ENCODE measurements at regions not wholly inside any gene's neighbourhood (a gene's known extent, or its start where the extent isn't known, plus 50 kb on each side); places are given as distances from the start of the nearest gene placed in this dataset.

DNA sequence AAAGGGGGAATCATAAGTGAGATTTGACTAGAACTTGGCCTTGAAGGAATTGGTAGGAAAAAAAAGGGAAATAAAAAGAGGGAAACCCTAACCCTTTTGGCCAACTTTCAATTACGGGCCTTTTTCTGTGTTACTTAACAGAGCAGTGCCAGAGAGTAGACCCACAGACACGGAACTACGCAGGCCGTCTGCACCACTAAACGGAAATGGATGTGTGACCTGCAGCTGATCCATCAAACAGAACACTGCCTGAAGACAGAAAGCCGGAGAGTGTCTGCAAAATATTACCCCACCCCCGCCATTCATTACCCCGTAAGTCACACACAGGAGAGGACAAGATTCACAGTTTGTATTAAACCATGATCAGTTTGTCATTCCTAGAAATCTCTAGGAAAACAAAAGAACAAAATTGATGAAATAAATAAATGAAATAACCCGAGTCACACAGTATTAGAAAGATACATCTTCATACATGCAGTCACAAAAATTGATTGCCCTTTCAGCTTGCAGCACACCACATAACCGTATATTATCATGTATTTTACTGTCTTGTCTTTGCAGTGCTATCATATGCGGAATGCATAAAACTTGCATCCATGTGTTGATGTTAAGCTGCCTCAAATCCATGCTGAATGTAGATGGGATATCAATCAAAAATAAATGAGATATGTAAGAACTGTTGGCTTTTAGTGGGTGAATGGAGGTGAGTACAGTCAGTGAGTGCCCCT is 424.7 kb downstream of the IRS2 start:
- no peak for DNase-seq

DNA sequence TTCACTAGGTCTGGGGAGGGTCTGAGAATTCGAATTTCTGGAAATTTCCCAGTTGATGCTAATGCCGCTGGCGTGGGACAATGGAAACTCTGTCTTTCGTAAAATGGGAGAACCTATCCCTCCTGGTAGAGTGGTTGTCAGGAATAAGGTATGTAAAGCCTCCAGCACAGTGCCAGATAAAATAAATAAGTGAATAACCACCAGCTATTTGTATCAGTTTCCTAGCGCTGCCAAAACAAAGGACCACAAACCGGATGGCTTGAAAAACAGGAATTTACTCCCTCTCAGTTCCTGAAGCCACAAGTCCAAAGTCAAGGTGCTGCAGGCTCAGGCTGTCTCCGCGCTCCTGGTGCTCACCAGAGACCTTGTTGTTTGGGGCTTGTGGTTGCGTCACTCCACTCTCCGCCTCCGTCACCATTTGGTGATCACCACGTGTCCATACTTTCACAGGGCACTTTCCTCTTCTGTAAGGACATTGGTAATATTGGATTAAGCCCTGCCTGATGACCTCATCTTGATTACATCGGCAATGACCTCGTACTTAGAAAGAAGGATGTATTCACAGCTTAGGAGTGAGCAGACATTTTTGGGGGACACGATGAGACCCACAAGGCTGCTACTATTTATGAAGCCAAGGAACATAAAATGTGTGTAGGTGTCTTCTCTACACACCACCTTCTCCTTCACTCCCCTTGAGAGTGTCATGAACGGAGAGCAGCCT is 428.5 kb downstream of the IRS2 start:
- no peak for DNase-seq

DNA sequence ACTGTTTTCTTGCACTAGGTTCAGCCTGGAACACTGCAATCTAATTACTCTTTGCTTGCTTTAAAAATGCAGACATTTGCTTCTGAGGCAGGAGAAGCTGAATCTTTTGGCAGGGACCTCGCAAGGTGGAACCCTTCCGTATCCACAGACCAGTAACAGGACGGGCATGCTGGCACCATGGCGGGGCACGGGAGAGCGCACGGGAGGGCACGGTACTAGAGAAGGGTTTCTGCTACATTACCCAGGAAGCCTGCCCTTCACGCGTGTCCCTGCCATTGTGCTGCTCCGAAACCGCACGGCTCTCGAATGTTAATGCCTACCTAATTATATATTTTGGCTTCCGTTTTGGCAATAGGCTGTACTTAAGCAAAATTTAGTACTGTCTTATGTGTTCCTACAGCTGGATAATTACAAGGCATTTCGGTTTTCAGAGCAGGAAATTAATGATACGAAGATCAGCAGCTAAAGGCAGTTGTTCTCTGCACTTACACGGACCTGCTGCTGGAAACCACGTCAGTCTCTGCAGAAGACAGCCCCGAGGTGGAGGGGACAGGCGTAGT is 430.4 kb downstream of the IRS2 start:
- DNase-seq, result no peak

DNA sequence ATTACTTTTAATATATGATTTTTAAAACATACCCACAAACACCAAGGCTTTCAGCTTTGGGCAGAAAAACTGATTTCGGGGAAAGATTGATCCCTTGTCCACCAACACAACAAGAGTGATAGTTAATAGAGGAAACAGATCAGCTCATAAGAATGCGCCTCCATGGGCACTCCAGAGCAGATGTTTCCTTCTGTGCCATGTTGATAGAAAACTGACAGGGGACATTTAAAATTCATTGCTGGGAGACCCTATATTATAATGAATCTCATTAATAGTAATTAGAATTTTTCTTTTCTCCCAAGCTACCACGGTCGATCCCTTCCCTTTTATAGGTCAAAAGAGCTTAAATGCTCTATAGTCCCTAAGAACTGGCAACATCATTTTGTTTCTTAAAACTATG is 431.2 kb downstream of the IRS2 start:
- no peak for DNase-seq

DNA sequence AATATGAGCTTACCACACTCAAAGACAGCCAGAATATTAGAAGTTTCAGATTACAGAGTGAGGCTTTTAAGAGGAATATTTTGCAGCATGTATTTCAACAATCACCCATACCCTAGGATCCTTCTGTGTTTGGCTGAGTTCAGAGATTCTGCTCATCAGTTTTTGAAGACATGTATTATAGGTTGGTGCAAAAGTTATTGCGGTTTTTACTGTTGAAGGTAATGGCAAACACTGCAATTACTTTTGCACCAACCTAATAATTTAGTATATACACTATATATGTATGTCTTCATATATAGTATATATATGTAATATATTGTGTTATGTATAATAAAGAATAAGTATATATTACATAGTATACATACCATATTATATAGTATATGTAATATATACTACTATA is 435.1 kb downstream of the IRS2 start:
- DNase-seq, result no peak

DNA sequence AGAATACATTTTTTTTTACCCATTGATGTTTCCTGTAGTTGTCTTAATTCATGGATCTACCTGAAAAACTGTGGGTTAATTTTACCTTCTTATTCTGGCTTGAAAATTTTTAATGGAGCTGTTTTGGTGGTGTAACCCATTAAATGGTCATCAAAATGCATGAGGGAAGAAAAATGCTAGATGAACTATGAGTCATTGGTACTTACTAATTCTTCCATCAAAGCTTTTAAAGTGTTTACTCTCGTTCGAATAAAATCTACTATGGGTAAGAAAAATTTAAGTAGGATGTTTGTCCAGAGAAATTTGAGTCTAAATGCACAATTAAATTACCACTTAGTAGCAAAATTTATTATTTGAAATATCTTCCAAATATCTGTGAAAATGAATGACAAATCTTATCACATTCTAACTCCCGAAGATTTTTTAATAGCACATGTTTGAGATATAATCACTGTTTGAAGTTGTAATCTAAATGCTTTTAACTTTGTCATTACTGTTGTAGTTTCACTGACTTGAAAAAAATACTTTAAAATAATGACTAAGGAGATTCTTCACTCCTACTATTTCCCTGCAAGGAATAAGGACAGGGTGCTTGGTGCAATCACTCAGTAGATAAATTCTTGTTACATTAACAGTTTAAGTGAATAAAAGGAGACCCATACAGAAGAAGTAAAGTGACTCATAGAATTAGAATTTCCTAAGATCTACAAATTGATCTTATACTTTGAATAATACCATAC is 437.7 kb downstream of the IRS2 start:
- peak; percentile 78 for DNase-seq

DNA sequence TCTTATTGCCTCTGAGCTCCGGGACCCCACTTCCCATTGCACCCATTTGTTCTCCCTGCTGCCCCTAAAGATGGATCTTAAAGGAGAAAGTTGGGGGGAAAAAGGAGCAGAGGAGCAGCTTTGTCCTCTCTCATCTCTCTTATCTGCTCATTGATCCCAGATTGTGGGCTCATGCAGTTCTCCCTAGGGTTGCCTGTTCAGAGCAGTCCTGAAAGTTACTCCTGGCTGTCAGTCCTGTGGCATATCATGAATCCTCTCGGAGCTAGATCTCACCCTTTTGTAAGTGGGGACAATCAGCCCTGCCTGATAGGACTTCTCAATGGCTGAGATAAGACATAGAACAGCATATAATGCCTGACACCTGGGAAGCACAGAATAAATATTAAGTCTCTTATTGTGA is 440.3 kb downstream of the IRS2 start:
- DNase-seq, result no peak

DNA sequence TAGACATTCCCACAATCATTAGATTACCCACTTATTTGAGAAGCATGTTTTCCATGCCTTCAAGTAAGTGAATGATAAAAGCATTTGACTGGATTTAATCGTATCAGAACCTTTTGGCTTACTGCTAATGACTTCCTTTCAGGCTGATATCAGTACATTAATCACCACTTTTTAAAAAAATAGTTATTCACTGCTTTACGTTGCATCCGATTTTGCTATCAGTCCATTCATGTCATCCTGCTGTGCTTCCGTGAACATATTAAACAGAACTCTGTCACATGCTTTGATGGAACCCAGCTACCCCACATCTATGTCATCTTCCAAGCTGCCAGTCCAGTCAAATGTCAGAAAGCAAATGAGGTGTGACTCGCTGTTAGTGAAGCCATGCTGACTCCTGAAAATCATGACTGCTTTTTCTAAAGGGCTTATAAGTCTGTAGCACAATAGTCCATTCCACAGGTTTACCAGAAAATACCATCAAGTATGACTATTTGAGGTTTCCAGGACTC is 440.9 kb downstream of the IRS2 start:
- DNase-seq, result peak; percentile 68

DNA sequence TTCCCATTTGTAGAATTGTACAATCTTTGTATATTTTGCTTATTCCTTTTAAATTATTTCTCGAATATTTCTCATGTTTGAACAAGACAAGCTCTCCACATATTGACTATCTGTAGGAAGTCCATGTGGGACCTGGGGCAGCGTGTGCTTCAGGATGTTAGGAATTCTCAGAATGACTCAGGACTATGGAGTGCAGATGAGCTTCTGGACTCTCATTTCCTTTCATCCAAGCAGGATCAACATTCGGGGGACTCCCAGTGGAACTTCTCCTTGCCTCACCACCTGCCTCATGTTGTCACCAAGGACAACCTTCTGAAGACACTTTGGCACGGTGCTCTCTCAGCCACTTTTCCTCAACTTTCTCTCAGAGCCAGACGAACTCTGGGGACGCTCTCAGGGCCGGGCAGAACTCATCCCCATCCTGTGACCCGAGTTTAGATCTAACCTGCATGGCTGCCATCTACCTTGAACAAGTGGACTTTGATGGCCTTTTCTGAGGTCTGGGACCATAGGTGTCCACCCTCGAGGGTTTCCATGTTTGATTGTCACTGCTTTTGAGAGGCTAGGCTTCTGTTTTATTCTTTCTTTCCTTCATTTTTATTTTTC is 441.7 kb downstream of the IRS2 start:
- DNase-seq, result peak; percentile 86

DNA sequence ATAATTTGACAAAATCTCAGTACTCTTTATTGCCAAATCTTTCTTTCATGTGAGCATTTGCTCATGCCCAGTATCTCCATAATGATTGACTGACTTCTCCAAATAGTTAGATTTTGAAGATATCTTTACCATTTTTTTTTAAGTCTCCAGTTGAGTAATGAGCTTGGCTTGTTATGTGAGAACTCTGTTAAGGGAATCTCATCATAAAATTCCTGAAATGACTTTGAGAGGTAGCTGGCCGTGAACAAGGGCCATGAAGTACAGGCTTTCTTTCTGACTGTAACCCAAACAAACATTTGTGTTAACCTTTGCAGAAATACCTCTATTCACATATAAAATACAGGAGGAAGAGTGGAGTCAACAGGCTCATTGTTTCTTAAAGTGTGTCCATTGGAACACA is 449.7 kb downstream of the IRS2 start:
- peak; percentile 88 for DNase-seq

DNA sequence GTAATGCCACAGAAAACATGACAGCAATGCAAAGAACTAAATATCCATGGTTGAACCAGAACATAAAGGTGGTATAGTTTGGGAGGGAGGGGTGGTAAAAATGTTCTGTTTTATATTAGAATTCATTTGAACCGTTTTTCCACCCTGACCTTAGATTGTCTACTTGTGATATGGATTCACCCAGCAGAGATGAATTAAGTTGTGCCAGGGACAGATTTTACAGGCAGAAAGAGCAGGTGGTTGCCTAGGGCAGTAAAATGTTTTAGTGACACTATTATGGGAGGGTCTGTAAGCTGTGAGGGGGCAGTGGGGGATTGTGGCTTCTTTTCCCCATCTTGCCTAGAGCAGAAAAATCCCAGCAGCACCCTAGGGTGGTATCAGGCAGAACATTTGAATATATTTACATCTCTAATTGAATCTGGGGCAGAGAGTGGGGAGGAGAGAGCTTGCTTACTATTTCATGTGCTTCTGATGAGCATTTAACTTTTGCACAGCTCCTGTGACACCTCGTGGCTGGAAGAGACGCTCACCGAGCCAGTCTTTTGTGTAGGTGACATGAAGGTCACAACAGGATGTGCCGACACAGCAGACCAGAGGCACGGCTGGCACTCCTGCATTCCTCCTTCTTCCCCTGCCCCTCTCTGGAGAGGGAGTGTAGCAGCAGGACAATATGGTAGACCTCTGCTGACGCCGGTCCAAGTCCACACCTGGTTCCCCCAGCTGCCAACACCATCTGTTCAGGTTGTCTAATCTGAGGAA is 452.3 kb downstream of the IRS2 start:
- no peak for DNase-seq

DNA sequence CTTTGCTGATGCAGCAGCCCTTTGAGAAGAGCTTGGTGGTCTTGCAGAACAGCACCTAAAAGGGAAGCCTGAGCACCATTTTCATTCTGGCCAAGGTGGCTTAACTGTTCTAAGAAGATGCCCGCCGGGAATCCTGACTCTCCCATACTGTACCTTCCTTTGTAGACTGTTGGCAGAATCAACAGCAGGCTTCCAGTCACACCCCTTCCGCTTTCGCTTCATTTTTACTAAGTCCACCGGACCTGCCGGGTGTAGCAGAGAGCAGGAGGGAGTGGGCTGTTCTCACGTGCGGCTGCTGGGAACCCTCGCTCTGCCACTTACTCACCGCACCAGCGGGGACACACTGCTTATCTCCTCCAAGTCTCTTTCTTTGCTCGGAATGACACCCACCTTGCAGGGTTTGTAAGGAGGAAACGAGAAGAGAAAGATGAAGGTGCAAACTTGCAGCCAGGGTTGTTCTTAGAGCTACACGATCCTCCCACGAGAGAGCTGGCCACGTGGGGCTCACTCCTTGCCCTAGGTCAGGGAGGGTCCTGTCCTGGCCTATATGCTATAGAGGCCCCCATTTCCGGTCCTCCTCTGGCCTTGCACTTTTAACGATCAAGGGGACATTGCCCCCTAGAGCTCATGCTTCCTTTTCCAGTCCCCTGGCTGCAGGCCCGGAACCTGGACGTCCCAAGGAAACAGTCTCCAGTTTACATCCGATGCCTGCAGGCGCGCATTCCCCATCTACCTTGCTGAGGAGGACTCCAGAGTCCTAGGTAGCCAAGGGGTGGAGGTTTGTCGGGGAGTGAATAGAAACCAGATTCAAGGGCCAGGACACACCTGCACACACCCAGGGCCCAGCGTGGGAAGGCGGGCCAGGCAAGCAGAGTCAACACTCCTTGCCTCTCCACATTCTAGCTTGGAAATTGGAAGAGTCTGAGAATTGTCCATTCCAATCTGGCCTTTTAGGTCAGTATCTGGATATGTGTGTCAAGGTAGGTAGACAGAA is 453.6 kb downstream of the IRS2 start:
- no peak for DNase-seq

DNA sequence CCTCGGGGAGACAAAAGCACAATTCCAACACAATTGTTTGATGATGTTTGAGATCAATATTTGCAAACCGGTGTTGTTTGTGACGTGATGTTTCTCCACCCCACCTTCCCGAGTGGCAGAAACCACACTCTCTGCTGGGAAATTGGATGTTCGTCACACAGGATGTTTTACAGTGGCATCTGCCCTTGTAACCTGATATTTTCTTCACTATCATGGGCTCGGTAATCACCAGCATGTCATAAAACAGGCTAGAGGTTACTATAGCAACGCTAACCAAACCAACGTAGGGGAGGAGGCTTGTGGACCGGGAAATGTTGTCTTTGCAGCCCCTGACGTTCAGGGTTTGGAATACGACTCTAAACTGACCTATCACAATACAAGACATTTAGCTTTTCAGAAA is 454.5 kb downstream of the IRS2 start:
- DNase-seq, result peak; percentile 34

DNA sequence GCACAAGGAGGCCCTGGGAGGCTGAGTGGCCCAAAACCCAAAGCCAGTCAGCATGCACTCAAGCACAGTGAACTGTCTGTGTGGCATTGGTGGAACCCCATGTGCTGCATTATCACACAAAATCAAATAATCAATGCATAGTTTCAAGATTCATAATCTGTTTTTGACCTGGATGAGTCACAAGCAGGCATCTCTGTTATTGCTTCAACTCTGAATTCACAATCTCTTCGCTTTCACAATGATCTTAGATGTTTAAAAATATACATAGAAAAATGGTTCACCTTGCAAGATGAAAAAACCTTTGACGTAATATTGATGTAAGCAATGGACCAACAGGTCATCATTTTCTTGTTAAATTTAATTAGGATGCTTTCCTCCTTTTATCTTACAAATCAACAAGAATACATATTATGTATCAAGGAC is 455.4 kb downstream of the IRS2 start:
- peak; percentile 52 for DNase-seq

DNA sequence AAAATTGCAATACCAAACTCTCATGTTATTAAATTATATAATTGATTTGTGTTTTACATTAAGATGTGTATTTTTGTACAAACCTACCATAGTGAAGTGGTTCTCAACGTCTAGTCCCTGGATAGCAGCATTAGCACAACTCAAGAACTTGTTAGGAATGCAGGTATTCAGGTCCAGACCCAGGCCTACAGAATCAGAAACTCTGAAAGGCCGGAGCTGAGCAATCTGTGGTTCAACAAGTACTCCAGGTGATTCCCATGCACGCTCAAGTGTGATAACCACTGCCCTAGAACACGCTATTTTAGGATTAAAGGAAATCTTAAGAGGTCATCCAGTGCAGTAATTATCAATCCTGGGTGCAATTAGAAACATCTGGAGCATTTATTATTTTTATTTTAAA is 456.3 kb downstream of the IRS2 start:
- no peak for DNase-seq

DNA sequence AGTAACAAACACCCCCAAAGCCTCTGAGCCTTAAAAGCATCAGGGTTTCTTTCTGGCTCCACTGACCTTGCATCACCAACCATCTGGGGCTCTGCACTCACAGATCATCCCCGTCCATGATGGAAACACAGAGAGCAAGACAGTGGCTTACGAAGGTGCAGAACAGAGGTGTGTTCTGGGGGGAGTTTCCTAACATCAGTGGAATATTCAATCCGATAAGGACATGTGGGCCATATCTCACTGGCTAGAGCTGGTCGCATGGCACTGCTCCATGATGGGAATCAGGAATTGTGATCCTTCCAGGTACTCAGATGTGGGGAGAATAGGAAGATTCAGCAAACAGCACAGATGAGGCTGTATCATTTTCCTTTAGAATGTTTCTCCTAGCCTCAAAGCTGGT is 457.2 kb downstream of the IRS2 start:
- DNase-seq, result no peak

DNA sequence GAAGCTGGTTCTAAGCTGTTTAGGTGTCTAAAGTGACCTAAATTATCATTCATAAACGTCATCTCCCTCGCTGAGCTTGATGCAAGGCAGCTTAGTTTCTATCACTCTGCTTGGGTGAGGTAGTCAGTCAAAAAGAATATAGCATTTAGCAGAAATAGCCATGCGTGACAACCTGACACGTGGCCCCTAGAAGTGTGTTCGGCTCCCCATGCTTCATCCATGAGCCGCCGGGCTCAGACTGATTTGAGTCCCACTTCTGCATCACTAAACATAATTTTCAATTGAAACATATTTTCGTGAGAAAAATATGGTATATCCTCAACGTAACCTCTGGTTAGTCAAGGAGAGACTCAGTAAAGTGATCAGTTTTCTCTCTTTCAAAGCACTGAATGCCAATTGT is 459.8 kb downstream of the IRS2 start:
- no peak for DNase-seq

DNA sequence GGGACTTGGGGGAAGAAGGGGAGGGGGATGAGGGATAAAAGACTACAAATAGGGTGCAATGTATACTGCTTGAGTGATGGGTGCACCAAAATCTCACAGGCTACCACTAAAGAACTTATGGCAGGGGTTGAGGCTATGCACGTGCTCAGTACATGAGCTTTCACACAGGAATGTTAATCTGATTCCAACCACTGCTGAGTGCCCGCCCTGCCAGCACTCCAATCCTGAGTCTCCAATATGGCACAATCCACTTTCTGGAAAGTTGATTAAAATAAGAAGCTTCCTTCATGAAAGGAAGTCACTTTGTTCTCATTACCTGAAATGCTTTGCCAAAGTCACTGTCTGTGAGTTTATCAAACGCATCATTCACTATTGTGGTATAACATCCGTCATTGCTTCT is 463.0 kb downstream of the IRS2 start:
- no peak for DNase-seq

DNA sequence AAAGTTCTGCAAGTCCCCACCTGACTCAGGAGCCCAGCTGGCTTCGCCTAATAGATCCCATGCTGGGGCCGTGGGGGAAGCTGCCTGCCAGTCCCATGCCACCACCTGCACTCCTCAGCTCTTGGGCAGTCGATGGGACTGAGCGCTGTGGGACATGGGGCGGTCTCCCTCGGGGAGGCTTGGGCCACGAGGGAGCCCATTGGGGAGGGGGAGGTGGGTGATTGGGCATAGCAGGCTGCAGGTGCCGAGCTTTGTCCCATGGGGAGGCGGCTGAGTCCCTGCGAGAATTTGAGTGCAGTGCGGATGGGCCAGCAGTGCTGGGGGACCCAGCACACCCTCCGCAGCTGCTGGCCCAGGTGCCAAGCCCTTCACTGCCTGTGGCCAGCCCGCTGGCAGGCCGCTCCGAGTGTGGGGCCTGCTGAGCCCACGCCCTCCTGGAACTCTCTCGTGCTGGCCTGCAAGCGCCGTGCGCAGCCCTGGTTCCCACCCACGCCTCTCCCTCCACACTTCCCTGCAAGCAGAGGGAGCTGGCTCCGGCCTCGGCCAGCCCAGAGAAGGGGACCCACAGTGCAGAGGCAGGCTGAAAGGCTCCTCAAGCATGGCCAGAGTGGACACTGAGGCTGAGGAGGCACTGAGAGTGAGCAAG is 467.3 kb downstream of the IRS2 start:
- no peak for DNase-seq

DNA sequence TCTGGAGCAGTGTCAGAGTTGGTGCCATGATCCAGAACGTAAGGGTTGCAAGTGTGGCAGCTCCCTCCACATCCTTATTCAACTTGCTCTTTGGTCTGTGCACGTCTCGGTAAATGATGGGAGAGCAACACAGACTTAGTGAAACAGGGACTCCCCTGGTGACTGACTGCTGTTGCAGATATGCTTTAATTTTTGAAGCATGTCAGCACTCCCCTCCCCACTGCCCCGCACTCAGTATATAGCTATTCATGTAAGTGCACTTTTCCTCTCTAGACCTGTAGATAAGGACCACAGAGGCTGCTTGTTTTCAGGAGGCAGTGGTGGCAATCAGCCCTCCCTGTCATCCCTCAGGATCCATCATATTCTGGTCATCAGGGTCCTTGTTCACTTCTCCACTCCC is 470.9 kb downstream of the IRS2 start:
- DNase-seq, result no peak

Measured in EL (cell line).